GM21576 (cell line): ENCODE measurements at regions not wholly inside any gene's neighbourhood (a gene's known extent, or its start where the extent isn't known, plus 50 kb on each side); places are given as distances from the start of the nearest gene placed in this dataset.
"Not testable (repeated sequence)": the region's sequence is repeated elsewhere in the genome, so short reads cannot be mapped to it uniquely, and the experiment has no call there.

Source experiments
- ATAC-seq: cut with Tn5 transposase; IDR thresholded peaks from one replicate; pipeline ENCODE4 v1.9.1; 2021; ENCODE audit warnings: mild to moderate bottlenecking, moderate library complexity; ENCODE audit not compliant: unreplicated experiment

GRCh38 chr1:98145655-98146054, 224.8 kb upstream of the DPYD start:
- ATAC-seq = no peak

GRCh38 chr1:98143403-98143802, 222.6 kb upstream of the DPYD start:
- no peak for ATAC-seq

- ATAC-seq = no peak
Measured at GRCh38 chr1:98133131-98133530, 212.3 kb upstream of the DPYD start.

- no peak for ATAC-seq
Measured at GRCh38 chr1:98130408-98130807, 209.6 kb upstream of the DPYD start.

GRCh38 chr1:98129491-98129890, 208.7 kb upstream of the DPYD start:
- ATAC-seq = no peak

- no peak for ATAC-seq
Measured at GRCh38 chr1:98126740-98127139, 205.9 kb upstream of the DPYD start.

- ATAC-seq = no peak
Measured at GRCh38 chr1:98121646-98122045, 200.8 kb upstream of the DPYD start.

- ATAC-seq = no peak
Measured at GRCh38 chr1:98119796-98120195, 199.0 kb upstream of the DPYD start.

GRCh38 chr1:98113811-98114210, 193.0 kb upstream of the DPYD start:
- ATAC-seq = no peak

- no peak for ATAC-seq
Measured at GRCh38 chr1:98112626-98113025, 191.8 kb upstream of the DPYD start.

- ATAC-seq = no peak
Measured at GRCh38 chr1:98110674-98111073, 189.8 kb upstream of the DPYD start.

- not testable (repeated sequence) for ATAC-seq
Measured at GRCh38 chr1:98108378-98108777, 187.5 kb upstream of the DPYD start.

- ATAC-seq = no peak
Measured at GRCh38 chr1:98107256-98107655, 186.4 kb upstream of the DPYD start.

GRCh38 chr1:98104289-98104688, 183.5 kb upstream of the DPYD start:
- ATAC-seq = no peak

GRCh38 chr1:98103617-98104285, 182.9 kb upstream of the DPYD start:
- no peak for ATAC-seq

GRCh38 chr1:98102345-98103030, 181.7 kb upstream of the DPYD start:
- ATAC-seq = no peak

GRCh38 chr1:98101364-98101763, 180.5 kb upstream of the DPYD start:
- no peak for ATAC-seq

GRCh38 chr1:98099501-98099900, 178.7 kb upstream of the DPYD start:
- no peak for ATAC-seq

- no peak for ATAC-seq
Measured at GRCh38 chr1:98098473-98098872, 177.6 kb upstream of the DPYD start.

GRCh38 chr1:98090351-98090750, 169.5 kb upstream of the DPYD start:
- no peak for ATAC-seq

- no peak for ATAC-seq
Measured at GRCh38 chr1:98088381-98088780, 167.5 kb upstream of the DPYD start.

GRCh38 chr1:98086796-98087441, 166.1 kb upstream of the DPYD start:
- ATAC-seq = no peak
